ENCODE measurements at regions not wholly inside any gene's neighbourhood (a gene's known extent, or its start where the extent isn't known, plus 50 kb on each side); places are given as distances from the start of the nearest gene placed in this dataset.

DNA sequence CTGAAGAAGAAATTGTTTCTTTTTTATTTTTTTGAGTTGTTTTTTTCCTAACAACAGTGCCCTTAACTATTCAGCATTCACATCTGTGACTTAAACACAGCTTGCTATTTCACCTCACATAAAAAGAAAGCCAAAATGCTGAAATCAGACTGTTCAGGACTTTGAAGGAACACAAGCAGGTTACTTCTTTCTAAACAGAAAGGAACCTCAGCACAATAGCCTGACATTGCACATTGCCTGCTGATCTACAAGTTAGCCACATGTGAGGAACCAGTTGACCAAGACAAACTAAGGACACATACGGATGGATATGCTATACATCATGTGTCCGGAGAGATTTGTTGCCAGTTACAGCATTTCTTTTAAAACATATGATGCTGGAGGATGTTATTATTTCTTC is 331.1 kb downstream of the FSIP2 start:
- no peak for DNase-seq
- TF ChIP-seq GATA1 (IDR thresholded peaks at IDR 0.05; ENCODE audit: low read depth, low read length) (no peak), POLR2A (IDR thresholded peaks at IDR 0.05; ENCODE audit: low read length) (no peak)

DNA sequence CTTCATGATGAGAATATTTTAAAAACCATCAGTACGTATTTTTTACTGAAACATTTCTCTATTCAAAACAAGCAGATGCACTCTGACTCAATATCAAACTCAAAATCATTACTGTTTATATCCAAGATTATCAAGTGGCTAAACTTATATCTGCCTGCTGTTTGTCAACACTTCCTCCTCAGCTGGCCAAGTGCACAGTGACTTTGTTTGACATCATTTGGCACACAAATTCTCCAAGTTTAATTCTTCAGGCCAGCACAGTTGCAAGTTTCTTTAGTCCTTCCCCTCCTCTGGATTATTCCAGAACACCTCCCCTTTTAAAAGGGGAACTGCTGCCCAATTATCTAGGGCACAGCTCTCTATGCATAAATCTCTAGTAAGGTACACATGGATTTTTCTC is 346.6 kb downstream of the FSIP2 start:
- DNase-seq, result no peak
- no peak for TF ChIP-seq GATA1 (IDR thresholded peaks at IDR 0.05; ENCODE audit: low read depth, low read length)
- no peak for TF ChIP-seq POLR2A (IDR thresholded peaks at IDR 0.05; ENCODE audit: low read length)

DNA sequence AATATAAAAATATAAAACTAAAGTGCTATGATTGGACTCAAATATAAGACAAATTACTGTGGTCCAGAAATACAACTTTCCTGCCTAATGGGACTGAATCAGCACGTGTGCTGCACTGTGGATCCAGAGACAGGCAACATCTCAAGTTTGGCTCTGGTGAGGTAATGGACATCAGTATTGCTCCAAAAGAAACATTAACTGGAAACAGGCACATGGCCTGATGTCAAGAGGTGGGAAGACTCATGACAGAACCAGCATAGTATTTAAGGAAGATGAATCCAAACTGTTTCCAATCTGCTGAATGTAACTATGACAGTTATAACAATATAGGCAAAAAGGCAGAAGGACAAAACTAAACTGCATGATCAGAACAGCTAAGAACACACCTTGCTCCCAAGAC is 354.6 kb downstream of the FSIP2 start:
- DNase-seq, result no peak
- no peak for TF ChIP-seq POLR2A (IDR thresholded peaks at IDR 0.05; ENCODE audit: low read length)
- TF ChIP-seq GATA1 (IDR thresholded peaks at IDR 0.05; ENCODE audit: low read depth, low read length), result no peak

DNA sequence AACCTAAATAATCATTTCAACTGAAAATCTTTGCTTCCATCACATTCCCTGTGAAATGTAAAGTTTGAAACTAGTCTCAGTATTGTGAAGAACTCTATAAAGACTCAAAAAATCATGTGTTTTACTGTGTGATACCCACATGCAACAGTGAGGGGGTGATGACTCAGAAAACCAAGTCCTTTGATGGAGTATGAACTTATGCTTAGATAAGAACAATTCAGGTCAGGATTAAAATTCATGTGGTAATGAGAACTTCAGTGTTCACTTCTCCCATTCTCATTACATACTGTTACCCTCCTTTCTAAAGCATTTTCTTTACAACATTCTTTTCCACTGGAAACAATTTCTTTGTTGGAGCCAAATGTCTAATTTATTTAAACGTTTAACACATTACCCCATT is 360.2 kb downstream of the FSIP2 start:
- TF ChIP-seq GATA1 (IDR thresholded peaks at IDR 0.05; ENCODE audit: low read depth, low read length), result no peak
- no peak for TF ChIP-seq POLR2A (IDR thresholded peaks at IDR 0.05; ENCODE audit: low read length)
- DNase-seq, result no peak

DNA sequence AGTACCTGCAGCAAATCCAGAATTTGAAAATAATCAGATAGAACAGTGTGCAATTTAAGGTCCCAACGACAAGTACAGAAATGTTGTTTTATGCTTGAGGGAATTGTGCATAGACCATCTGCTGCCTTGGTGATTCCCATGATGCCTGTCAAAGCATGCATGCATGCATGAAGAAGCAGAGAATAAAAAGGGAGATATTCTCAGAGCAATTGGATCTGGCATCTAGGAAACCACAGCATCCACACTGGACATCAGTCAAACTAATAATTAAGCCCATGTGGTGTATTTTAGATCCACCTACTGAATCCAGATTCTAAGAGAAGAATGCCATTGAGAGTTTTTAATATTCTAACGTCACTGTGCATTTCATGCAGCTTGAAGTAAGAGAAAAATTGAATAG is 361.2 kb downstream of the FSIP2 start:
- no peak for DNase-seq
- TF ChIP-seq POLR2A (IDR thresholded peaks at IDR 0.05; ENCODE audit: low read length) (no peak), GATA1 (IDR thresholded peaks at IDR 0.05; ENCODE audit: low read depth, low read length) (no peak)

DNA sequence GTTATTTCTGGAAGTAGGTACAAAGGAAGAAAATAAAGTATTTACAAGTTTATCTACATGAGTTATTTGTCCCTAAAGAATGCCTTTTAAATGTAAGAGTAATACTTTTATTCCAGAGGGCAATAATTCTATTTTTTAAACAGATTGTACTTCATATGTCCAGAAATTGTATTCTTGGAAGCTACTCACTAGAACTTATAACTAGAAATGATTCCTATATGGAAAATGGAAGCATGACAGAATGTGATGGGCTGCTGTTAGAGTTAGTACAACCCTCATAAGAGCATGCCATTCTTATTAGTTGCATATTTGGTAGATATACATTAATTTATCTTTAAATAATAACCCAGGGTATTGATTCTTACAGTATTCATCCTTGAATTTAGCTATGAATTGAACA is 362.0 kb downstream of the FSIP2 start:
- DNase-seq, result no peak
- TF ChIP-seq GATA1 (IDR thresholded peaks at IDR 0.05; ENCODE audit: low read depth, low read length) (no peak), POLR2A (IDR thresholded peaks at IDR 0.05; ENCODE audit: low read length) (no peak)

DNA sequence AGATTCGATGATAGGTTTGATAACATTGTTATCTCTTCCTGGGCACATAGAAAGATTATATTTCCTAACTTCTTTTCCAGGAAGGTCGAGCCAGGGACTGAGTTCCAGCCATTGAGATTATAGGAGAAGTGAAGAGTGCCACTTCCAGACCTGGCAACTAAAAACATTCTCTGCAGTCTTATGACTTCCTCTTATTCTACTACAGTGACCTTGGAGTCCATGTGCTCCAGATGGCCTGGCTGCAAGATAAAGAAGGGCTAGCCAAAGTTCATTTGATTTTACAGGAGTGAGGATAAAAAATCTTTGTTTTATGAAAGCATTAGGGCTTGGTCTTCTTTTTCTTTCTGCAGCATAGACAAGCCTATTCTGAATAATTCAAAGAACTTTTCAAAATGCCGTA is 363.0 kb downstream of the FSIP2 start:
- no peak for DNase-seq
- TF ChIP-seq GATA1 (IDR thresholded peaks at IDR 0.05; ENCODE audit: low read depth, low read length) (no peak), POLR2A (IDR thresholded peaks at IDR 0.05; ENCODE audit: low read length) (no peak)

DNA sequence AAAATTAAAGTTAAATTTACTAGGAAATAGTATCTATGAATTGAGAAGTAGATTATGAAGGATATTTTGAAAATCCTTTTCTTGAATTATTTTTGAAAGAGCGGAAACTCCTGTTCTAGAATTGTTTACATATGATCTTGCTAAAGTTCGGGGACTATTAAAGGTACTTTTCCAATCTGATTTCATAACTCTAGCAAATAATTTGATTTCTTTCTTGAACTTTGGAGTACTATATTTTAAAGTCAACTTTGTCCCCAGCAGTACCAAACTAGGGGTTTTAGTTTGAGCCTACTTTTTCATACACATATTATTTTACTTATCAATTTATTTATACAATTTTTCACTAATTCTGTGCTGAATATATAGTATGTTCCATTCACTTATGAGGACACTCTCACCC is 364.7 kb downstream of the FSIP2 start:
- DNase-seq, result no peak
- TF ChIP-seq POLR2A (IDR thresholded peaks at IDR 0.05; ENCODE audit: low read length) (no peak), GATA1 (IDR thresholded peaks at IDR 0.05; ENCODE audit: low read depth, low read length) (no peak)

DNA sequence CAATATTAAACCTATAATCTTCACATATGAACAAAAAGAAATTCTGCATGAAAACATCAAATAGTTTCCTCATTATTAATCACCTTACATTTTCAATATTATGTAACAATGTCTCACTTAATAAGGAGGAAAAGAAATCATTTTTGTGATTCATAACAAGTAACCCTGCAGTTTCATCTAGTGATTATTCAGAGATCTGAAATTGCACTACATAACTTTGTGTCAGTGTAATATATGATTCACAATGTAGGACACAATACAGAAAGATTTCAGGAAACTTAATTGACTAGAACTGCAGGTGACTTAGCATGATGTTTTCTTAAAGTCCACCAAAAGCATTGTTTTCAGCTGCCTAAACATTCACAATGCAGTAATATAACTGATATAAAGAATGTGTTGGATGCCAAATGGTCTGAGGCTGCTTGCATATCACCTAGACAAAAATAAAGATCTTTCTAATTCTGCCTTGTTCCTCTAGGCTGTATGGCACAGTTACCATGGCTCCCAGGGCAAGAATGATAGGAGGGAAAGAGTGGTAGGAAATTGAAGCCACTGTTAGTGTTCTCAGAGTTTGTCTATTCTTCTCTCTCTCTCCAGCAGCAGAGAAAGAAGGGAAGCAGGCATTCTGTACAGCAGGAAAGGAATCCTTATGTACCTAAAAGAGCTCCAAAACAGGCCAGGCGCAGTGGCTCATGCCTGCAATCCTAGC is 366.6 kb downstream of the FSIP2 start:
- DNase-seq, result no peak

DNA sequence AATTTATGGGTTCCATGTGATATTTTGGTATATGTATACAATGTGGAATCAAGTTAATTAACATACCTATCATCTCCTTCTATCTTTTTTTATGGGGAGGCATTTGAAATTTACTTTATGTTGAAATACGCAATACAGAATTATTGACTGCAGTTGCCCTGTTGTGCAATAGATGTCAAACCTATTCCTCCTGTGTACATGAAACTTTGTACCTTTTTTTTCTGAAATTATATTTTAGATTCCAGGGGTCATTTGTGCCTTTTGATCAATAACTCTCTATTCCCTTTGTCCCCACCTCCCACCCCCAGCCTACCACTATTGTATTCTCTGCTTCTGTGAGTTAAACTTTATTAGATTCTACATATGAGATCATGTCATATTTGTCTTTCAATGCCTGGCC is 369.9 kb downstream of the FSIP2 start:
- no peak for DNase-seq
- TF ChIP-seq POLR2A (IDR thresholded peaks at IDR 0.05; ENCODE audit: low read length) (no peak), GATA1 (IDR thresholded peaks at IDR 0.05; ENCODE audit: low read depth, low read length) (no peak)

More for the DNA sequence above, 366.6 kb downstream of the FSIP2 start:
- TF ChIP-seq GATA1 (IDR thresholded peaks at IDR 0.05; ENCODE audit: low read depth, low read length) (no peak), POLR2A (IDR thresholded peaks at IDR 0.05; ENCODE audit: low read length) (no peak)

DNA sequence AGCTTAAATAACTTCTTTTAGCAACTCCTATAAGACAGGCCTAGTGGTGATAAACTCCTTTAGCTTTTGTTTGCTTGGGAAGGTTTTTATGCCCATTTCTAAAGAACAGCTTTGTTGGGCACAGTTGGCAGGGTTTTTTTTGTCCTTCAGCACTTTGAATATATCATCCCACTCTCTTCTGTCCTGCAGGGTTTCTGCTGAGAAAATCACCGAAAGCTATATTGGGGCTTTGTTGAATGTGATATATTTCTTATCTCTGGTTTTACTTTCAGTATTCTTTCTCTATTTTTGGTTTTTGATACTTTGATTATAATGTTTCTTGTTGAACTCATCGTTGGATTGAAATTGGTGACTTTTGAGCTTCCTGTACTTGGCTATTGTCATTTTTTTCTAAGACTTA is 372.8 kb upstream of the ZC3H15 start:
- DNase-seq, result no peak
- TF ChIP-seq POLR2A (IDR thresholded peaks at IDR 0.05; ENCODE audit: low read length), result no peak
- no peak for TF ChIP-seq GATA1 (IDR thresholded peaks at IDR 0.05; ENCODE audit: low read depth, low read length)

DNA sequence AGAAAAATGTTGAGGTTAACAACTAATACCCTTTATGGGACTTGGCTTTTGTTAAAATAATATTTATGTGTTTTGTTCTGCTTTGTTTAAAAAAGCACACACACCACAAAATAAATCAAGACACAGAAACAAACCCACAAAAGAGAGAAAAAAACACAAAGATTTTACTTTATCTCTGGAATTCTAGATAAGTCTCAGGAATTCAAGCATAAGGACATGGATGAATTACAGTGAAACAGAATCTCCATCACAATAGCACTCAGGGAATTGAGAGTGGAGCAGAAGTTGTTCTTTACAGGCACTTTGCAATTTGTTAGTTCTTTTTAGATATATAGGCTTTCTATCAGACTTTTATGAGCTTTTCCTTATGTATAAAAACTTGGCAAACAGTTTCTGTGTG is 360.9 kb upstream of the ZC3H15 start:
- DNase-seq, result no peak
- TF ChIP-seq POLR2A (IDR thresholded peaks at IDR 0.05; ENCODE audit: low read length), result no peak
- TF ChIP-seq GATA1 (IDR thresholded peaks at IDR 0.05; ENCODE audit: low read depth, low read length), result no peak

DNA sequence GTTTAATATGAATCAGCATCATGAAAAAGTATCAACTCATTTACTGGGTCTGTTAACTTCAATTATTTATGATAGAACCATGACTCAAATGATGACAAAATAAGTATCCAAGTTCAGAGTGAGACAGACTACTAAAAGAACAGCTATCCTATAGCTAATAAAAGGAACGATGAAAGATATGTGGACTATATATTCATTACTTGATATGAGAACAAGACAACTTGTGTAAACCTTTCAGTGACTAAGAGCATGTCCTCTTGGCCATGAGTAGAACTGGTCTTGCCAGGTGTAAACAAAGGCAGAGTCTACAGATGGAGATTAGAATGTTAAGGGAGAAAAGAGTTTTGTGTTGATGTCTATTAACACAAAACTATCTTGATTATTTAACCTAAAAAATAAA is 360.4 kb upstream of the ZC3H15 start:
- DNase-seq, result no peak
- TF ChIP-seq POLR2A (IDR thresholded peaks at IDR 0.05; ENCODE audit: low read length), result no peak
- TF ChIP-seq GATA1 (IDR thresholded peaks at IDR 0.05; ENCODE audit: low read depth, low read length), result no peak

DNA sequence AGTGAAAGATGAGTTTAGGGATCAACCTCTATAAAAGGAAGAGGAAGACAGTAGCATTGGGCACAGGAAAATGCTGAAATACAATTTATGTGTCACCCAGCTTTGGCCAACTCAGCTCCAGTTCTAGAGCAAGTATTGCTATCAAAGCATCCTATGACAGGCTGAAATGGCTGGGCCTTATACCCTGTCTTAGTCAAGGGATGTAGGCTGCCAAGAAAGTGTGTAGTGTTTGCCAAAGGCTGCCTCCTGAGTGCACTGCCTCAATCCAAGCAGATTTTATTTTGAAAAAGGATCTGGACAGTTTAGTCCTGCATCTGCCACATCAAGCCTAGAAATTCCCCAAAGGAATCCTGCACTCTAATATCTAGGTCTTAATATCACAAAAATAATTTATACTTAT is 359.9 kb upstream of the ZC3H15 start:
- TF ChIP-seq GATA1 (IDR thresholded peaks at IDR 0.05; ENCODE audit: low read depth, low read length) (no peak), POLR2A (IDR thresholded peaks at IDR 0.05; ENCODE audit: low read length) (no peak)
- no peak for DNase-seq

DNA sequence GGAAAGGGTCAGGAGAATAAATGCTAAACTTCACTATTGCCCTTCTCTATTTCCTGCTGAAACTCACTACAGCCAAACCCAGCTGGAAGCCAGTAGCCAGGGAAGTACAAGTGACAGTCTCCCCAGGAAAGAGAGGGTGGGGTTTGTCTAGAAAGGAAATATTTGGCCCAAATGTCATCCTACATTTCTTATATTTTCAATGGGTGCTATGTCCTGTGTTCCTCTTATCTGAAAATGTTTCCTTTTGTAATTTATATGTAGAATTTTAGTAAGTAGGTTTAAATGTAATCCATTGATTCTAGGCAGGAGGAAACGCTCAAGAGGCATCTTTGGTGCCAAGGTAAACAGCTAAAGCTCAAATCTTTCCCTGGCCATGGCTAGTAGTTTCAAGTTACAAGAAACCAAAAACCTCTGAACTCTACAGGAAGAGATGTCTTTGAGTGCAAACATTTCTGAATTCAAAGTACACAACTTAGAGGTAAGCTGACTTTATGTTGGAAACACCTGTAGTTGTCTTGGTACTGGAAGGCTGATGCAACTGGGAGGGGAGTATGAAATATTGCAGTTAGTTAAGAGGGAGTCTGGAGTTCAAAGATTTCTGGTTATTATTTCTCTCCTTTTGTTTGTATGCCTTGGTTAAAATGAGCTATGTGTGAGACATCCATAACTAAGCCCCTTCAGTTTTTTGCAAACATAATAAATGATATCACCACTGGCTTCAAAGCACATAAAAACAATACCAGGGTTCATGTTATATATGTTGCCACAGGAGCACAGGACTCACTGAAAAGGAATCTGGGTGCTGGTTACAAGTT is 356.1 kb upstream of the ZC3H15 start:
- no peak for TF ChIP-seq GATA1 (IDR thresholded peaks at IDR 0.05; ENCODE audit: low read depth, low read length)
- TF ChIP-seq POLR2A (IDR thresholded peaks at IDR 0.05; ENCODE audit: low read length), result no peak
- no peak for DNase-seq
